SK-N-SH (cell line): ENCODE measurements at regions not wholly inside any gene's neighbourhood (a gene's known extent, or its start where the extent isn't known, plus 50 kb on each side); places are given as distances from the start of the nearest gene placed in this dataset.

Source experiments
- CTCF ChIA-PET: fragments of 300-600, 350-600 bp; formaldehyde crosslinking; extraction: SDS; loops from one replicate; lab custom pipeline; 2021; lab: Yijun Ruan, JAX
- POLR2A ChIA-PET: fragments of 350-600 bp; sonication (Branson Sonifier 250); formaldehyde crosslinking; extraction: SDS; loops from one replicate; lab custom pipeline; 2020; ENCODE audit warnings: antibody characterized with exemption, inconsistent platforms; lab: Yijun Ruan, JAX
- DNase-seq: peaks from one replicate; pipeline ENCODE4 v3.0.0; 2012
- H2AFZ ChIP-seq: fragments of 200-600 bp; sonication (generic); 2 replicates; pipeline ENCODE4 v1.8.1; 2016; ENCODE audit warnings: antibody characterized with exemption, mild to moderate bottlenecking, low read depth
- H3F3A ChIP-seq: fragments of 200-600 bp; sonication (generic); replicated peaks from 2 replicates; pipeline ENCODE3; 2016; ENCODE audit warnings: antibody characterized with exemption, mild to moderate bottlenecking; ENCODE audit not compliant: insufficient read depth
- H3K27ac ChIP-seq, 2 experiments: fragments of 200-500 bp in 1 of 2; fragments of 200-600 bp in 1 of 2; sonication (Bioruptor generic) in 1 of 2; sonication (generic), shearing (Covaris generic) in 1 of 2; 2 replicates each; pipeline versions ENCODE4 v1.5.1 to v1.6.1; 2014 to 2016; ENCODE audit warnings: low read depth in 2 of 2, inconsistent platforms in 1 of 2, low read length in 1 of 2, mild to moderate bottlenecking in 1 of 2, mixed read lengths in 1 of 2
- H3K27me3 ChIP-seq: fragments of 200-600 bp; sonication (generic), shearing (Covaris generic); 2 replicates; pipeline ENCODE4 v1.6.1; 2016; ENCODE audit warnings: mixed run types; ENCODE audit not compliant: insufficient read depth
- H3K36me3 ChIP-seq, 2 experiments: fragments of 200-500 bp in 1 of 2; fragments of 200-600 bp in 1 of 2; sonication (Bioruptor generic) in 1 of 2; sonication (generic) in 1 of 2; replicated peaks in 1 of 2; 2 replicates each; pipeline versions ENCODE3 to v1.5.1; 2014 to 2016; ENCODE audit warnings: low read length in 1 of 2, mild to moderate bottlenecking in 1 of 2; ENCODE audit not compliant: insufficient read depth in 2 of 2, control insufficient read depth in 1 of 2
- H3K4me1 ChIP-seq, 2 experiments: fragments of 200-500 bp in 1 of 2; fragments of 200-600 bp in 1 of 2; sonication (Bioruptor generic) in 1 of 2; sonication (generic), shearing (Covaris generic) in 1 of 2; 2 replicates each; pipeline versions ENCODE4 v1.5.1 to v1.6.1; 2014 to 2016; ENCODE audit warnings: low read depth in 1 of 2, low read length in 1 of 2, mixed run types in 1 of 2; ENCODE audit not compliant: insufficient read depth in 2 of 2, control insufficient read depth in 1 of 2
- H3K4me2 ChIP-seq: fragments of 200-600 bp; sonication (generic), shearing (Covaris generic); 2 replicates; pipeline ENCODE4 v1.6.1; 2017; ENCODE audit warnings: mixed run types
- H3K4me3 ChIP-seq, 2 experiments: fragments of 200-500 bp in 1 of 2; fragments of 200-600 bp in 1 of 2; sonication (Bioruptor generic) in 1 of 2; sonication (generic), shearing (Covaris generic) in 1 of 2; 2 replicates each; pipeline versions ENCODE4 v1.5.1 to v1.8.1; 2014 to 2016; ENCODE audit warnings: low read depth in 2 of 2, inconsistent platforms in 1 of 2, low read length in 1 of 2, mild to moderate bottlenecking in 1 of 2, mixed read lengths in 1 of 2, moderate library complexity in 1 of 2
- H3K79me2 ChIP-seq: fragments of 200-600 bp; sonication (generic); 2 replicates; pipeline ENCODE4 v1.8.1; 2017; ENCODE audit warnings: mild to moderate bottlenecking; ENCODE audit not compliant: insufficient read depth
- H3K9ac ChIP-seq: fragments of 200-600 bp; sonication (generic); 2 replicates; pipeline ENCODE4 v1.6.1; 2017; ENCODE audit warnings: mixed run types
- H3K9me2 ChIP-seq: fragments of 200-600 bp; sonication (generic); 2 replicates; pipeline ENCODE4 v1.6.1; 2017; ENCODE audit warnings: mixed run types
- H3K9me3 ChIP-seq: fragments of 200-600 bp; sonication (generic); 2 replicates; pipeline ENCODE4 v1.6.1; 2017; ENCODE audit warnings: mixed run types, mild to moderate bottlenecking, moderate library complexity
- H4K20me1 ChIP-seq: fragments of 200-600 bp; sonication (generic); 2 replicates; pipeline ENCODE4 v1.6.1; 2017; ENCODE audit warnings: mild to moderate bottlenecking, mixed run types; ENCODE audit not compliant: insufficient read depth
- EZH2phosphoT487 ChIP-seq: fragments of 200-600 bp; sonication (generic); IDR thresholded peaks from 2 replicates; pipeline ENCODE4 v1.6.1; 2017; ENCODE audit warnings: low read depth, mixed run types, mild to moderate bottlenecking, antibody characterized with exemption, moderate library complexity, borderline replicate concordance
- FOSL2 ChIP-seq: IDR thresholded peaks from 2 replicates; pipeline ENCODE4 v1.4.0; 2012; ENCODE audit warnings: low read depth, mild to moderate bottlenecking, moderate library complexity, borderline replicate concordance
- FOXM1 ChIP-seq: IDR thresholded peaks from 2 replicates; pipeline ENCODE4 v1.4.0; 2012; ENCODE audit warnings: low read depth, mild to moderate bottlenecking
- JUND ChIP-seq: IDR thresholded peaks from 2 replicates; pipeline ENCODE4 v1.4.0; 2012
- MEF2A ChIP-seq: IDR thresholded peaks from 2 replicates; pipeline ENCODE4 v1.4.0; 2012; ENCODE audit warnings: low read depth, borderline replicate concordance
- POLR2AphosphoS5 ChIP-seq: IDR thresholded peaks from 2 replicates; pipeline ENCODE4 v1.6.1; 2012; ENCODE audit warnings: low read depth, low read length
- RFX5 ChIP-seq: IDR thresholded peaks from 2 replicates; pipeline ENCODE4 v1.6.1; 2012; ENCODE audit warnings: mild to moderate bottlenecking, improper control_type of control experiment, low read length
- SIN3A ChIP-seq: IDR thresholded peaks from 2 replicates; pipeline ENCODE4 v1.6.1; 2012; ENCODE audit warnings: low read depth, mild to moderate bottlenecking, low read length, moderate library complexity, borderline replicate concordance
- WGBS: methylation state at CpG from one replicate; pipeline ENCODE4 v1.1.6; 2017; ENCODE audit warnings: low lambda C conversion rate; 5-methylcytosine and 5-hydroxymethylcytosine counted together
- TF ChIP-seq, protein P1 (sequence below): IDR thresholded peaks from 2 replicates; pipeline ENCODE4 v1.4.0; 2012; ENCODE audit warnings: low read depth
- TF ChIP-seq, protein P2 (sequence below): fragments of 150-350 bp; IDR thresholded peaks from 2 replicates; pipeline ENCODE4 v1.6.1; 2016; ENCODE audit warnings: mild to moderate bottlenecking, low read depth, low read length
- TF ChIP-seq, protein P3 (sequence below): IDR thresholded peaks from 2 replicates; pipeline ENCODE4; 2012
- TF ChIP-seq, protein P4 (sequence below): IDR thresholded peaks from 2 replicates; pipeline ENCODE4 v1.4.0; 2012; ENCODE audit warnings: low read depth, borderline replicate concordance
- TF ChIP-seq, protein P5 (sequence below): IDR thresholded peaks from 2 replicates; pipeline ENCODE4 v1.6.1; 2012; ENCODE audit warnings: mild to moderate bottlenecking, low read depth, low read length, moderate library complexity

DNA sequence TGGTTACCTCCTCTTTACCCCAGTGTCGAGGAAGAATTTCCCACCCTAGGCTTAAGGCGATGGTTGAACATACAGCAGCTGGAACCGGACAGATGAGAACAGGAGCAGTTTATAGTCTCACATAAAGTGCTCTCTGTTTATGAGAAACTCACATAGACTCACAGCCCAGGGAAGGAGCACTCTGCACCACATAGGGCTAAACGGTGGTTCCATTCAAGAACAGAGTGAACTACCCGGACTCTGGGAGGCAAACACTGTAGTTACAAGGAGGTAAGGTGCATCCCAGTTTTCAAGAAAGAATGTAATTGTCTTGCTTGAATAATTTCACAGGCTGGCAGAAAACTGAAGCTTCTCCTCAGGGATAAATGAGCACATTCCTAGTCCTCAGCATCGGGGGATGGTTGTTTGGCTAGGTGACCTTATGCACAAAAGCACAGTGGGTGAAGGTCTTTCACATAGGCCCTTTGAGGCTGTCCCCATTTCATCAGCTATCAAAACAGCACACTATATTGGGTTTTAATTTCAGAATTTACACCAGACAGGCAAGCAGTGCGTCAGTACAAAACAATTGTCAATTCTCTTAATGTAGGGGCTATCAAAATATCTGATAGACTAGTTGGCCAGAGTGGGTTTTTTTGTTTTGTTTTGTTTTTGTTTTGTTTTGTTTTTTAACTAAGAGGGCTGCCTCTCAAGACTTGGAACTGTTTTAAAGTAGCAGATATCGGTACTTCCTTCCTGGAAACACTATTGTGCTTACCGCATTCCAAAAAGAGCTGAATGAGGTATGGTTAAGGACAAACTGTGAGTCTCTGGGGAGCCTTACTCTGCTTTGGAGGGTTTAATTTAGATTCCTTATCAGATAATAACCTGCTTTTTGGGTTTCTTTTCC, 918.1 kb upstream of the CDH8 start (continued):
- TF ChIP-seq RFX5: no peak
- TF ChIP-seq MEF2A: no peak
- TF ChIP-seq JUND: no peak
- TF ChIP-seq, protein P1, sequence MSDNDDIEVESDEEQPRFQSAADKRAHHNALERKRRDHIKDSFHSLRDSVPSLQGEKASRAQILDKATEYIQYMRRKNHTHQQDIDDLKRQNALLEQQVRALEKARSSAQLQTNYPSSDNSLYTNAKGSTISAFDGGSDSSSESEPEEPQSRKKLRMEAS: no peak
- TF ChIP-seq, protein P2, sequence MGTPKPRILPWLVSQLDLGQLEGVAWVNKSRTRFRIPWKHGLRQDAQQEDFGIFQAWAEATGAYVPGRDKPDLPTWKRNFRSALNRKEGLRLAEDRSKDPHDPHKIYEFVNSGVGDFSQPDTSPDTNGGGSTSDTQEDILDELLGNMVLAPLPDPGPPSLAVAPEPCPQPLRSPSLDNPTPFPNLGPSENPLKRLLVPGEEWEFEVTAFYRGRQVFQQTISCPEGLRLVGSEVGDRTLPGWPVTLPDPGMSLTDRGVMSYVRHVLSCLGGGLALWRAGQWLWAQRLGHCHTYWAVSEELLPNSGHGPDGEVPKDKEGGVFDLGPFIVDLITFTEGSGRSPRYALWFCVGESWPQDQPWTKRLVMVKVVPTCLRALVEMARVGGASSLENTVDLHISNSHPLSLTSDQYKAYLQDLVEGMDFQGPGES: no peak
- TF ChIP-seq FOXM1: no peak
- TF ChIP-seq, protein P3, sequence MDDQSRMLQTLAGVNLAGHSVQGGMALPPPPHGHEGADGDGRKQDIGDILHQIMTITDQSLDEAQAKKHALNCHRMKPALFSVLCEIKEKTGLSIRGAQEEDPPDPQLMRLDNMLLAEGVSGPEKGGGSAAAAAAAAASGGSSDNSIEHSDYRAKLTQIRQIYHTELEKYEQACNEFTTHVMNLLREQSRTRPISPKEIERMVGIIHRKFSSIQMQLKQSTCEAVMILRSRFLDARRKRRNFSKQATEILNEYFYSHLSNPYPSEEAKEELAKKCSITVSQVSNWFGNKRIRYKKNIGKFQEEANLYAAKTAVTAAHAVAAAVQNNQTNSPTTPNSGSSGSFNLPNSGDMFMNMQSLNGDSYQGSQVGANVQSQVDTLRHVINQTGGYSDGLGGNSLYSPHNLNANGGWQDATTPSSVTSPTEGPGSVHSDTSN: no peak

DNA sequence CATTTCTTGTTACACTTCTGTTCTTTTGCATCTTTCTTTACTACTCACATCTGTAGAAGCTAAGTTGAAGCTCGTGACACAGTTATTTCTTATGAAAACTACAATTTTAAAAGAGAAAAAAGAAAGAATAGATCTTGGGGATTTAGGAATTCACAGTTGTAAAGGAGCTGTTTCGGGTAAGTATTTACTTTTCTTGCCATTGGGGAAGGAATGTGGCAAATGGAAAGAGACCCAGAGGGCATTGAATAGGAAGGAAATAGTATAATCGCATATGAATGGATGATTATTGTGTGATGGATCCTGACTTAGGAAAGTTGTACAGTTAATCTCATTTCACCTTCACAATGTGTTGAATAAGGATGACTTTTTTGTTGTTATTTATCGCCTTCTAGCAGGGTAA, 914.1 kb upstream of the CDH8 start:
- Histone ChIP-seq H3K9ac (no peak overlapping the region), H3K4me2 (no peak overlapping the region), H3K9me3 (no peaks in the 10 kb centered on the region), H3K27me3 (no peaks in the 10 kb centered on the region), H3K9me2 (no peaks in the 10 kb centered on the region), H3K36me3 (no peaks in the 10 kb centered on the region), H3K4me3 (no peak overlapping the region), H3K79me2 (no peaks in the 10 kb centered on the region), H3K27ac (no peak overlapping the region), H3F3A (no peaks in the 10 kb centered on the region), H4K20me1 (no peaks in the 10 kb centered on the region), H2AFZ (no peak overlapping the region), H3K4me1 (no peaks in the 10 kb centered on the region)
- ChIA-PET CTCF (interaction anchor here (1.3 kb wide), 1 partner anchor 20 kb away, joined by 3 read pairs; no protein-coding TSS in a partner anchor), POLR2A (no interaction called here)
- TF ChIP-seq, protein P4, sequence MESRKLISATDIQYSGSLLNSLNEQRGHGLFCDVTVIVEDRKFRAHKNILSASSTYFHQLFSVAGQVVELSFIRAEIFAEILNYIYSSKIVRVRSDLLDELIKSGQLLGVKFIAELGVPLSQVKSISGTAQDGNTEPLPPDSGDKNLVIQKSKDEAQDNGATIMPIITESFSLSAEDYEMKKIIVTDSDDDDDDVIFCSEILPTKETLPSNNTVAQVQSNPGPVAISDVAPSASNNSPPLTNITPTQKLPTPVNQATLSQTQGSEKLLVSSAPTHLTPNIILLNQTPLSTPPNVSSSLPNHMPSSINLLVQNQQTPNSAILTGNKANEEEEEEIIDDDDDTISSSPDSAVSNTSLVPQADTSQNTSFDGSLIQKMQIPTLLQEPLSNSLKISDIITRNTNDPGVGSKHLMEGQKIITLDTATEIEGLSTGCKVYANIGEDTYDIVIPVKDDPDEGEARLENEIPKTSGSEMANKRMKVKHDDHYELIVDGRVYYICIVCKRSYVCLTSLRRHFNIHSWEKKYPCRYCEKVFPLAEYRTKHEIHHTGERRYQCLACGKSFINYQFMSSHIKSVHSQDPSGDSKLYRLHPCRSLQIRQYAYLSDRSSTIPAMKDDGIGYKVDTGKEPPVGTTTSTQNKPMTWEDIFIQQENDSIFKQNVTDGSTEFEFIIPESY: no peak
- TF ChIP-seq, protein P5, sequence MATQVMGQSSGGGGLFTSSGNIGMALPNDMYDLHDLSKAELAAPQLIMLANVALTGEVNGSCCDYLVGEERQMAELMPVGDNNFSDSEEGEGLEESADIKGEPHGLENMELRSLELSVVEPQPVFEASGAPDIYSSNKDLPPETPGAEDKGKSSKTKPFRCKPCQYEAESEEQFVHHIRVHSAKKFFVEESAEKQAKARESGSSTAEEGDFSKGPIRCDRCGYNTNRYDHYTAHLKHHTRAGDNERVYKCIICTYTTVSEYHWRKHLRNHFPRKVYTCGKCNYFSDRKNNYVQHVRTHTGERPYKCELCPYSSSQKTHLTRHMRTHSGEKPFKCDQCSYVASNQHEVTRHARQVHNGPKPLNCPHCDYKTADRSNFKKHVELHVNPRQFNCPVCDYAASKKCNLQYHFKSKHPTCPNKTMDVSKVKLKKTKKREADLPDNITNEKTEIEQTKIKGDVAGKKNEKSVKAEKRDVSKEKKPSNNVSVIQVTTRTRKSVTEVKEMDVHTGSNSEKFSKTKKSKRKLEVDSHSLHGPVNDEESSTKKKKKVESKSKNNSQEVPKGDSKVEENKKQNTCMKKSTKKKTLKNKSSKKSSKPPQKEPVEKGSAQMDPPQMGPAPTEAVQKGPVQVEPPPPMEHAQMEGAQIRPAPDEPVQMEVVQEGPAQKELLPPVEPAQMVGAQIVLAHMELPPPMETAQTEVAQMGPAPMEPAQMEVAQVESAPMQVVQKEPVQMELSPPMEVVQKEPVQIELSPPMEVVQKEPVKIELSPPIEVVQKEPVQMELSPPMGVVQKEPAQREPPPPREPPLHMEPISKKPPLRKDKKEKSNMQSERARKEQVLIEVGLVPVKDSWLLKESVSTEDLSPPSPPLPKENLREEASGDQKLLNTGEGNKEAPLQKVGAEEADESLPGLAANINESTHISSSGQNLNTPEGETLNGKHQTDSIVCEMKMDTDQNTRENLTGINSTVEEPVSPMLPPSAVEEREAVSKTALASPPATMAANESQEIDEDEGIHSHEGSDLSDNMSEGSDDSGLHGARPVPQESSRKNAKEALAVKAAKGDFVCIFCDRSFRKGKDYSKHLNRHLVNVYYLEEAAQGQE: no peak
- TF ChIP-seq FOSL2: no peak
- TF ChIP-seq FOXM1: no peak
- TF ChIP-seq JUND: no peak
- TF ChIP-seq EZH2phosphoT487: no peak
- TF ChIP-seq, protein P1: no peak
- no peak for TF ChIP-seq SIN3A
- TF ChIP-seq POLR2AphosphoS5: no peak
- 31% methylated on average over 4 of the region's 4 CpGs for WGBS
- no peak for DNase-seq
